ENCODE measurements at regions not wholly inside any gene's neighbourhood (a gene's known extent, or its start where the extent isn't known, plus 50 kb on each side); places are given as distances from the start of the nearest gene placed in this dataset.

DNA sequence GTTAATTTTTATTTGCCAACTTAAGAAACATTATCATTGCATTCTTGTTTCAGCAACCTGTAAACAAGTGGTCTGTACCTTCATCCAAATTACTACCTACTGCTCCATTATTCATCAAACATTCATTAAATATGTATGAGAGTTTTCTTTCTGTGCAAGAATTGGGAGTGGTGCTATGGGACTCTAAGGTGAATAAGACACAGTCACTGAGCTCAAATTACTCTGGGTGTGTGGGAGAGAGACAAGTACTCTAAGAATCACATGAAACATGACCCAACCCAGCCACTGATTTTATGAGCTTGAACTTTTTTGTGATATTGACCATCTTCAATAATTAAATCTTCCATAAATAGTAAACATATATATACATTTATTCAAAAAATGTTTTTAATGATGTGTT, 227.2 kb upstream of the TP63 start:
- no peak overlapping the region for H3K4me3 Mint-ChIP-seq
- H3K4me3 ChIP-seq (replicated peaks in 1 of 3; ENCODE audit: low read depth in 2 of 3, low read length in 3 of 3): no peak overlapping the region
- H2AFZ ChIP-seq (ENCODE audit: insufficient read depth, low read depth, low read length, poor library complexity, severe bottlenecking): no peak overlapping the region
- H3K27me3 Mint-ChIP-seq (ENCODE audit: low read depth in 3 of 3): peaks cover 0 to 3% (median 0%) of the 10 kb centered on the region in 3 donors
- peaks cover 0 to 2% (median 0%) of the 10 kb centered on the region in 7 donors for H3K9me3 Mint-ChIP-seq
- H3K27ac Mint-ChIP-seq: no peak overlapping the region
- no peak for TF ChIP-seq CTCF (IDR thresholded peaks at IDR 0.05)
- no peaks in the 10 kb centered on the region for H3K4me1 ChIP-seq (ENCODE audit: control insufficient read depth in 1 of 2, insufficient read depth in 2 of 2, low read length in 2 of 2)
- no peaks in the 10 kb centered on the region for H4K20me1 ChIP-seq (ENCODE audit: insufficient read depth, low read length)
- no peak overlapping the region for H3K9ac ChIP-seq (ENCODE audit: insufficient read depth, low read length, poor library complexity, severe bottlenecking)
- no peaks in the 10 kb centered on the region for H3K36me3 Mint-ChIP-seq
- H3K4me2 ChIP-seq (replicated peaks; ENCODE audit: extremely low read depth, low read length, poor library complexity, severe bottlenecking): no peak overlapping the region
- no peaks in the 10 kb centered on the region for H3K79me2 ChIP-seq (ENCODE audit: insufficient read depth, low read length)
- DNase-seq: no peak
- H3K9me3 ChIP-seq (replicated peaks in 1 of 2; ENCODE audit: control insufficient read depth in 1 of 2, insufficient read depth in 1 of 2, low read length in 2 of 2): no peaks in the 10 kb centered on the region
- H3K4me1 Mint-ChIP-seq: no peaks in the 10 kb centered on the region
- H3K36me3 ChIP-seq (replicated peaks in 1 of 2; ENCODE audit: control insufficient read depth in 1 of 2, insufficient read depth in 2 of 2, low read length in 2 of 2): no peaks in the 10 kb centered on the region
- no peaks in the 10 kb centered on the region for H3K27me3 ChIP-seq (ENCODE audit: control insufficient read depth in 2 of 2, insufficient read depth in 2 of 2, low read length in 2 of 2)
- intact Hi-C loops (cut with micrococcal nuclease): no loop called here
- H3K27ac ChIP-seq (ENCODE audit: low read depth in 1 of 2, low read length in 2 of 2): no peak overlapping the region

GRCh38 chr3:189404797-189405484, 226.2 kb upstream of the TP63 start:
- H3K9me3 Mint-ChIP-seq: peaks cover 0 to 2% (median 0%) of the 10 kb centered on the region in 7 donors
- H3K79me2 ChIP-seq (ENCODE audit: insufficient read depth, low read length): no peaks in the 10 kb centered on the region
- H3K27ac Mint-ChIP-seq: no peak overlapping the region
- H3K36me3 Mint-ChIP-seq: no peaks in the 10 kb centered on the region
- H3K4me3 ChIP-seq (replicated peaks in 1 of 3; ENCODE audit: low read depth in 2 of 3, low read length in 3 of 3): no peak overlapping the region
- no peak overlapping the region for H3K27ac ChIP-seq (ENCODE audit: low read depth in 1 of 2, low read length in 2 of 2)
- no peaks in the 10 kb centered on the region for H3K36me3 ChIP-seq (replicated peaks in 1 of 2; ENCODE audit: control insufficient read depth in 1 of 2, insufficient read depth in 2 of 2, low read length in 2 of 2)
- H3K4me1 ChIP-seq (ENCODE audit: control insufficient read depth in 1 of 2, insufficient read depth in 2 of 2, low read length in 2 of 2): no peaks in the 10 kb centered on the region
- no peaks in the 10 kb centered on the region for H3K4me1 Mint-ChIP-seq
- H2AFZ ChIP-seq (ENCODE audit: insufficient read depth, low read depth, low read length, poor library complexity, severe bottlenecking): no peak overlapping the region
- WGBS (ENCODE audit: insufficient coverage): 100% methylated on average over 1 of the region's 3 CpGs
- no peak overlapping the region for H3K4me3 Mint-ChIP-seq
- no peaks in the 10 kb centered on the region for H3K27me3 ChIP-seq (ENCODE audit: control insufficient read depth in 2 of 2, insufficient read depth in 2 of 2, low read length in 2 of 2)
- no peaks in the 10 kb centered on the region for H4K20me1 ChIP-seq (ENCODE audit: insufficient read depth, low read length)
- intact Hi-C loops (cut with micrococcal nuclease): no loop called here
- no peak for TF ChIP-seq CTCF (IDR thresholded peaks at IDR 0.05)
- peaks cover 0 to 2% (median 0%) of the 10 kb centered on the region in 3 donors for H3K27me3 Mint-ChIP-seq (ENCODE audit: low read depth in 3 of 3)
- H3K4me2 ChIP-seq (replicated peaks; ENCODE audit: extremely low read depth, low read length, poor library complexity, severe bottlenecking): no peak overlapping the region
- no peaks in the 10 kb centered on the region for H3K9me3 ChIP-seq (replicated peaks in 1 of 2; ENCODE audit: control insufficient read depth in 1 of 2, insufficient read depth in 1 of 2, low read length in 2 of 2)
- no peak for DNase-seq
- H3K9ac ChIP-seq (ENCODE audit: insufficient read depth, low read length, poor library complexity, severe bottlenecking): no peak overlapping the region
